Activated CD8-positive, alpha-beta memory T cell treated with anti-CD3 and anti-CD28 coated beads for 36 hours (primary cell): ENCODE measurements at regions not wholly inside any gene's neighbourhood (a gene's known extent, or its start where the extent isn't known, plus 50 kb on each side); places are given as distances from the start of the nearest gene placed in this dataset.

Experiments
- CTCF ChIA-PET: fragments of 350-600 bp; sonication (Branson Sonifier 250); formaldehyde crosslinking; loops from one replicate; lab custom pipeline; 2021; ENCODE audit warnings: antibody characterized with exemption; lab: Charles Lee
- POLR2A ChIA-PET: fragments of 350-600 bp; sonication (Branson Sonifier 250); formaldehyde crosslinking; loops from one replicate; lab custom pipeline; 2021; ENCODE audit warnings: antibody characterized with exemption; lab: Charles Lee

GRCh38 chr2:239674981-239675825 is 274.4 kb upstream of the HDAC4 start:
- POLR2A ChIA-PET: no interaction called here
- CTCF ChIA-PET: no interaction called here

- CTCF ChIA-PET: no interaction called here
- POLR2A ChIA-PET: no interaction called here
Measured at GRCh38 chr2:239674101-239674980, 273.5 kb upstream of the HDAC4 start.

- ChIA-PET CTCF (no interaction called here), POLR2A (no interaction called here)
Measured at GRCh38 chr2:239673641-239674040, 272.8 kb upstream of the HDAC4 start.

- ChIA-PET CTCF (no interaction called here), POLR2A (no interaction called here)
Measured at GRCh38 chr2:239671916-239672849, 271.4 kb upstream of the HDAC4 start.

GRCh38 chr2:239671471-239671870 is 270.7 kb upstream of the HDAC4 start:
- ChIA-PET CTCF (no interaction called here), POLR2A (no interaction called here)

- ChIA-PET POLR2A (no interaction called here), CTCF (no interaction called here)
Measured at GRCh38 chr2:239670463-239671120, 269.8 kb upstream of the HDAC4 start.

- ChIA-PET POLR2A (no interaction called here), CTCF (no interaction called here)
Measured at GRCh38 chr2:239669899-239670460, 269.2 kb upstream of the HDAC4 start.

- ChIA-PET CTCF (no interaction called here), POLR2A (no interaction called here)
Measured at GRCh38 chr2:239669181-239669898, 268.5 kb upstream of the HDAC4 start.

- CTCF ChIA-PET: no interaction called here
- POLR2A ChIA-PET: no interaction called here
Measured at GRCh38 chr2:239668651-239669050, 267.8 kb upstream of the HDAC4 start.

- ChIA-PET CTCF (no interaction called here), POLR2A (no interaction called here)
Measured at GRCh38 chr2:239668042-239668441, 267.2 kb upstream of the HDAC4 start.

- ChIA-PET POLR2A (no interaction called here), CTCF (no interaction called here)
Measured at GRCh38 chr2:239667431-239667985, 266.7 kb upstream of the HDAC4 start.

GRCh38 chr2:239666855-239667376 is 266.1 kb upstream of the HDAC4 start:
- ChIA-PET CTCF (no interaction called here), POLR2A (no interaction called here)

GRCh38 chr2:239666053-239666854 is 265.4 kb upstream of the HDAC4 start:
- POLR2A ChIA-PET: no interaction called here

GRCh38 chr2:239664216-239664810 is 263.5 kb upstream of the HDAC4 start:
- ChIA-PET CTCF (interaction anchor here (0.6 kb wide), 1 partner anchor 102 kb away, joined by 3 read pairs; no protein-coding TSS in a partner anchor), POLR2A (no interaction called here)

More at GRCh38 chr2:239666053-239666854, 265.4 kb upstream of the HDAC4 start:
- CTCF ChIA-PET: no interaction called here

- ChIA-PET POLR2A (no interaction called here), CTCF (interaction anchor here (0.6 kb wide), 1 partner anchor 101 kb away, joined by 3 read pairs; no protein-coding TSS in a partner anchor)
Measured at GRCh38 chr2:239663364-239663924, 262.6 kb upstream of the HDAC4 start.
